ENCODE measurements at regions not wholly inside any gene's neighbourhood (a gene's known extent, or its start where the extent isn't known, plus 50 kb on each side); places are given as distances from the start of the nearest gene placed in this dataset.

DNA sequence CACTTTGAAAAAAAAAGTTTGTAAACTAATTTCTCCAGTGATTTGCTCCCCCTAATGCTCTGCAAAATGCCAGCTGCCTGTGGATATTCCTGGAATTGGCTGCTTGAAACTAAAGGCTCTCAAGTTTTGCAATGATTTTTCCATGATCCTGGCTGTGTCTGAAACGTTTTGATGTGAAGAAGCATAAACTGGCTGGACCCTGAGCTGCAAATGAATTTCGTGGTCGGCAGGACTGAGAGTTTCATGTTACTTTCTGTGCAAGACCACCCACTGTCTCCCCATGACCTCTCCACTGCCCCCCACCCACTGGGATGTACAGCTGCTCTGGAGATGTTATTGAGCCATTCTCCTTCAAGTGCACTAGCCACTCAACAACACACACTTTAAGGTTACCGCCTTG lies 171.3 kb upstream of the SSTR4 start:
- Histone ChIP-seq H3K27me3 (ENCODE audit: insufficient read depth in 3 of 3, low read length in 2 of 3) (peaks cover 0 to 4% (median 2%) of the 10 kb centered on the region in 3 donors), H3K4me3 (no peak overlapping the region), H3K4me1 (no peaks in the 10 kb centered on the region), H3K9me3 (no peaks in the 10 kb centered on the region), H3K36me3 (ENCODE audit: insufficient read depth in 1 of 2, low read depth in 1 of 2) (no peaks in the 10 kb centered on the region), H3K27ac (no peak overlapping the region)
- no peak for ATAC-seq
- no peak for DNase-seq
- WGBS, 3 donors = 30 to 38% (median 33%) methylated on average over 4 of the region's 4 CpGs
- TF ChIP-seq CTCF (IDR thresholded peaks at IDR 0.05) = no peak
- intact Hi-C loops (cut with DNase I) = loop anchor here in 1 of 2 donors (10.0 kb wide), 1 partner anchor 59 kb away; no protein-coding TSS in a partner anchor

- WGBS, 3 donors = 24 to 38% (median 35%) methylated on average over 2 of the region's 2 CpGs
- H3K27ac ChIP-seq = no peak overlapping the region
- intact Hi-C loops (cut with DNase I) = loop anchor here in 1 of 2 donors (10.0 kb wide), 1 partner anchor 62 kb away; no protein-coding TSS in a partner anchor
These were observed 168.2 kb upstream of the SSTR4 start for GRCh38 chr20:22866812-22867341.

GRCh38 chr20:22878166-22878565 lies 156.9 kb upstream of the SSTR4 start:
- no peaks in the 10 kb centered on the region for H3K4me1 ChIP-seq
- no peak for TF ChIP-seq CTCF (IDR thresholded peaks at IDR 0.05)
- 45 to 64% (median 52%) methylated on average over 4 of the region's 4 CpGs for WGBS, 3 donors
- no peak for DNase-seq
- no peak overlapping the region for H3K4me3 ChIP-seq
- intact Hi-C loops (cut with DNase I) = no loop called here
- no peak overlapping the region for H3K27ac ChIP-seq
- no peaks in the 10 kb centered on the region for H3K9me3 ChIP-seq
- H3K27me3 ChIP-seq (ENCODE audit: insufficient read depth in 3 of 3, low read length in 2 of 3) = no peaks in the 10 kb centered on the region
- no peaks in the 10 kb centered on the region for H3K36me3 ChIP-seq (ENCODE audit: insufficient read depth in 1 of 2, low read depth in 1 of 2)
- ATAC-seq = no peak

More at GRCh38 chr20:22866812-22867341, 168.2 kb upstream of the SSTR4 start:
- Histone ChIP-seq H3K9me3 (no peaks in the 10 kb centered on the region), H3K36me3 (ENCODE audit: insufficient read depth in 1 of 2, low read depth in 1 of 2) (no peaks in the 10 kb centered on the region), H3K4me3 (no peak overlapping the region), H3K4me1 (no peaks in the 10 kb centered on the region), H3K27me3 (ENCODE audit: insufficient read depth in 3 of 3, low read length in 2 of 3) (peaks cover 0 to 4% (median 0%) of the 10 kb centered on the region in 3 donors)
- TF ChIP-seq CTCF (IDR thresholded peaks at IDR 0.05) = no peak
- ATAC-seq (no peak), DNase-seq (no peak)

- no peak for TF ChIP-seq CTCF (IDR thresholded peaks at IDR 0.05)
- intact Hi-C loops (cut with DNase I) = no loop called here
- Histone ChIP-seq H3K27ac (no peak overlapping the region), H3K4me3 (no peak overlapping the region), H3K27me3 (ENCODE audit: insufficient read depth in 3 of 3, low read length in 2 of 3) (no peaks in the 10 kb centered on the region), H3K36me3 (ENCODE audit: insufficient read depth in 1 of 2, low read depth in 1 of 2) (no peaks in the 10 kb centered on the region), H3K4me1 (no peaks in the 10 kb centered on the region), H3K9me3 (no peaks in the 10 kb centered on the region)
- ATAC-seq = no peak
- WGBS, 3 donors = 92 to 100% (median 93%) methylated on average over 2 of the region's 2 CpGs
- DNase-seq = no peak
These were observed 154.8 kb upstream of the SSTR4 start for GRCh38 chr20:22880277-22880676.

DNA sequence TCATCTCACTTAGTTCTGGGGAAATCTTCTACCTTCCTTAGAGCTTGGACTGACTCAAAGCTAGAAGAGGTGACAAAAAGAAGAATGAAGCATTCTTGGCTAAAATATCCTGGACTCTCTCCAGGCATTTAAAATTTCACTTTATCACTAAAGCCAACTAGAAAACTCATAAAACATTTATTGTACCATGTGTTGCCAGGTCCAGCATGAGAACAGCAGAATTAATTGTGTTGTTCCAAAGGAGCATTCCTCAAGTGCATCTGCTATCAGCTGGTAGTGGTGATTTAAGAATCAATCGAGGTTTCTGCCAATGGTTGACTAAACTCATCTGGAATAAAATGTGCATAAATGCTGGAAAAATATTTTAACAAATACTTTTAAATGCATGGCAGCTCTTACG lies 147.3 kb upstream of the SSTR4 start:
- Histone ChIP-seq H3K27ac (no peak overlapping the region), H3K4me3 (no peak overlapping the region), H3K4me1 (no peaks in the 10 kb centered on the region), H3K27me3 (ENCODE audit: insufficient read depth in 3 of 3, low read length in 2 of 3) (no peaks in the 10 kb centered on the region), H3K36me3 (ENCODE audit: insufficient read depth in 1 of 2, low read depth in 1 of 2) (no peaks in the 10 kb centered on the region), H3K9me3 (no peaks in the 10 kb centered on the region)
- no peak for TF ChIP-seq CTCF (IDR thresholded peaks at IDR 0.05)
- 39 to 48% (median 44%) methylated on average over 2 of the region's 2 CpGs for WGBS, 3 donors
- no peak for ATAC-seq
- intact Hi-C loops (cut with DNase I) = no loop called here
- DNase-seq = no peak

Data from psoas muscle (tissue), 7 donors.